ENCODE measurements at regions not wholly inside any gene's neighbourhood (a gene's known extent, or its start where the extent isn't known, plus 50 kb on each side); places are given as distances from the start of the nearest gene placed in this dataset.

DNA sequence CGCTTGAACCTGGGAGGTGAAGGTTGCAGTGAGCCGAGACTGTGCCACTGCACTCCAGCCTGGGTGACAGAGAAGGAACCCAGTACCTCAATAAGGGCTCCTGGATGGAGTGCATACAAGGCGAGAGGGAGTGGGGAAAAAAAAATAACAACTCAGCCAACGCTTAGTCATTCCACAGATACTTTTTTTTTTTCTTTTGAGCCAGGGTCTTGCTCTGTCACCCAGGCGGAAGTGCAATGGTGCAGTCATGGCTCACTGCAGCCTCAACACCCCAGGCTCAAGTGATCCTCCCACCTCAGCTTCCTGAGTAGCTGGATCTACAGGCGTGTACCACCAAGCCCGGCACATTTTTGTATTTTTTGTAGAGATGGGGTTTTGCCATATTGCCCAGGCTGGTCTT, 59.5 kb upstream of the GGTA1 start:
- TF ChIP-seq, protein P1, sequence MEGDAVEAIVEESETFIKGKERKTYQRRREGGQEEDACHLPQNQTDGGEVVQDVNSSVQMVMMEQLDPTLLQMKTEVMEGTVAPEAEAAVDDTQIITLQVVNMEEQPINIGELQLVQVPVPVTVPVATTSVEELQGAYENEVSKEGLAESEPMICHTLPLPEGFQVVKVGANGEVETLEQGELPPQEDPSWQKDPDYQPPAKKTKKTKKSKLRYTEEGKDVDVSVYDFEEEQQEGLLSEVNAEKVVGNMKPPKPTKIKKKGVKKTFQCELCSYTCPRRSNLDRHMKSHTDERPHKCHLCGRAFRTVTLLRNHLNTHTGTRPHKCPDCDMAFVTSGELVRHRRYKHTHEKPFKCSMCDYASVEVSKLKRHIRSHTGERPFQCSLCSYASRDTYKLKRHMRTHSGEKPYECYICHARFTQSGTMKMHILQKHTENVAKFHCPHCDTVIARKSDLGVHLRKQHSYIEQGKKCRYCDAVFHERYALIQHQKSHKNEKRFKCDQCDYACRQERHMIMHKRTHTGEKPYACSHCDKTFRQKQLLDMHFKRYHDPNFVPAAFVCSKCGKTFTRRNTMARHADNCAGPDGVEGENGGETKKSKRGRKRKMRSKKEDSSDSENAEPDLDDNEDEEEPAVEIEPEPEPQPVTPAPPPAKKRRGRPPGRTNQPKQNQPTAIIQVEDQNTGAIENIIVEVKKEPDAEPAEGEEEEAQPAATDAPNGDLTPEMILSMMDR (IDR thresholded peaks at IDR 0.05; ENCODE audit: insufficient read depth, low read length), result no peak
- TF ChIP-seq POLR2AphosphoS5 (IDR thresholded peaks at IDR 0.05; ENCODE audit: low read depth), result no peak
- TF ChIP-seq, protein P2, sequence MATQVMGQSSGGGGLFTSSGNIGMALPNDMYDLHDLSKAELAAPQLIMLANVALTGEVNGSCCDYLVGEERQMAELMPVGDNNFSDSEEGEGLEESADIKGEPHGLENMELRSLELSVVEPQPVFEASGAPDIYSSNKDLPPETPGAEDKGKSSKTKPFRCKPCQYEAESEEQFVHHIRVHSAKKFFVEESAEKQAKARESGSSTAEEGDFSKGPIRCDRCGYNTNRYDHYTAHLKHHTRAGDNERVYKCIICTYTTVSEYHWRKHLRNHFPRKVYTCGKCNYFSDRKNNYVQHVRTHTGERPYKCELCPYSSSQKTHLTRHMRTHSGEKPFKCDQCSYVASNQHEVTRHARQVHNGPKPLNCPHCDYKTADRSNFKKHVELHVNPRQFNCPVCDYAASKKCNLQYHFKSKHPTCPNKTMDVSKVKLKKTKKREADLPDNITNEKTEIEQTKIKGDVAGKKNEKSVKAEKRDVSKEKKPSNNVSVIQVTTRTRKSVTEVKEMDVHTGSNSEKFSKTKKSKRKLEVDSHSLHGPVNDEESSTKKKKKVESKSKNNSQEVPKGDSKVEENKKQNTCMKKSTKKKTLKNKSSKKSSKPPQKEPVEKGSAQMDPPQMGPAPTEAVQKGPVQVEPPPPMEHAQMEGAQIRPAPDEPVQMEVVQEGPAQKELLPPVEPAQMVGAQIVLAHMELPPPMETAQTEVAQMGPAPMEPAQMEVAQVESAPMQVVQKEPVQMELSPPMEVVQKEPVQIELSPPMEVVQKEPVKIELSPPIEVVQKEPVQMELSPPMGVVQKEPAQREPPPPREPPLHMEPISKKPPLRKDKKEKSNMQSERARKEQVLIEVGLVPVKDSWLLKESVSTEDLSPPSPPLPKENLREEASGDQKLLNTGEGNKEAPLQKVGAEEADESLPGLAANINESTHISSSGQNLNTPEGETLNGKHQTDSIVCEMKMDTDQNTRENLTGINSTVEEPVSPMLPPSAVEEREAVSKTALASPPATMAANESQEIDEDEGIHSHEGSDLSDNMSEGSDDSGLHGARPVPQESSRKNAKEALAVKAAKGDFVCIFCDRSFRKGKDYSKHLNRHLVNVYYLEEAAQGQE (IDR thresholded peaks at IDR 0.05; ENCODE audit: insufficient replicate concordance, low read depth), result no peak

Data from HL-60 (cell line).